Endothelial cell of umbilical vein (primary cell): ENCODE measurements at regions not wholly inside any gene's neighbourhood (a gene's known extent, or its start where the extent isn't known, plus 50 kb on each side); places are given as distances from the start of the nearest gene placed in this dataset.

Experiments used
- BruUV-seq: library from RNA; stranded (reverse); fragments of 400-500 nt; replicated peaks from 2 replicates; lab custom pipeline; 2021; lab: Mats Ljungman, UMichigan
- CTCF ChIA-PET: fragments of 300-600, 350-600 bp; sonication (Branson Sonifier 250); formaldehyde crosslinking; loops from one replicate; lab custom pipeline; 2021; ENCODE audit warnings: antibody characterized with exemption, inconsistent platforms; lab: Charles Lee
- POLR2A ChIA-PET: fragments of 300-600, 350-600 bp; sonication (Branson Sonifier 250); formaldehyde crosslinking; loops from one replicate; lab custom pipeline; 2021; ENCODE audit warnings: antibody characterized with exemption, inconsistent platforms; lab: Charles Lee
- DNase-seq: peaks from one replicate; pipeline ENCODE4 v3.0.0-alpha.2; 2011; ENCODE audit warnings: low read depth, low spot score
- FAIRE-seq: peaks from 2 replicates; lab custom pipeline; 2011; peaks lifted over from hg19 to GRCh38; lab: Jason Lieb, UNC
- H2AFZ ChIP-seq: 2 replicates; pipeline ENCODE4 v1.6.0; 2012; ENCODE audit warnings: low read depth, low read length, control low read depth, inconsistent platforms
- H3K27ac ChIP-seq: 2 replicates; pipeline ENCODE4 v1.5.1; 2011; ENCODE audit warnings: low read depth, mild to moderate bottlenecking, control low read depth, low read length, moderate library complexity; ENCODE audit not compliant: insufficient read depth
- H3K27me3 ChIP-seq, 2 experiments: 2 replicates each; pipeline versions ENCODE4 v1.6.0 to v1.6.1; 2011; ENCODE audit warnings: low read length in 2 of 2, mixed read lengths in 1 of 2; ENCODE audit not compliant: control insufficient read depth in 2 of 2, insufficient read depth in 2 of 2
- H3K36me3 ChIP-seq, 2 experiments: 2 replicates in 1 of 2; 3 replicates in 1 of 2; pipeline ENCODE4 v1.5.1; 2011; ENCODE audit warnings: low read length in 2 of 2, mild to moderate bottlenecking in 1 of 2, moderate library complexity in 1 of 2; ENCODE audit not compliant: control insufficient read depth in 2 of 2, insufficient read depth in 2 of 2; ENCODE audit errors: extremely low read depth in 1 of 2
- H3K4me1 ChIP-seq: 3 replicates; pipeline ENCODE4 v1.5.1; 2011; ENCODE audit warnings: mild to moderate bottlenecking, low read length; ENCODE audit not compliant: control insufficient read depth, insufficient read depth; ENCODE audit errors: extremely low read depth
- H3K4me2 ChIP-seq: 2 replicates; pipeline ENCODE4 v1.6.1; 2011; ENCODE audit warnings: low read length, control low read depth, mixed read lengths; ENCODE audit not compliant: insufficient read depth
- H3K4me3 ChIP-seq, 3 experiments: fragments of 200-600 bp in 1 of 3; sonication (generic), shearing (Covaris generic) in 1 of 3; replicated peaks in 1 of 3; 2 replicates each; pipeline ENCODE4 v1.5.1; 2011 to 2016; ENCODE audit warnings: control low read depth in 3 of 3, low read length in 3 of 3, mild to moderate bottlenecking in 2 of 3, inconsistent platforms in 1 of 3, low read depth in 1 of 3, moderate library complexity in 1 of 3; ENCODE audit not compliant: insufficient read depth in 1 of 3
- H3K79me2 ChIP-seq: 2 replicates; pipeline ENCODE4 v1.6.0; 2012; ENCODE audit warnings: low read length, inconsistent platforms; ENCODE audit not compliant: control insufficient read depth, insufficient read depth
- H3K9ac ChIP-seq: replicated peaks from 2 replicates; pipeline ENCODE3; 2011; ENCODE audit warnings: low read length, control low read depth; ENCODE audit not compliant: insufficient read depth; ENCODE audit errors: extremely low read depth
- H3K9me1 ChIP-seq: replicated peaks from 3 replicates; pipeline ENCODE4 v1.6.0; 2011; ENCODE audit warnings: mild to moderate bottlenecking, low read length; ENCODE audit not compliant: control insufficient read depth, insufficient read depth; ENCODE audit errors: extremely low read depth
- H3K9me3 ChIP-seq: replicated peaks from 2 replicates; pipeline ENCODE4 v1.5.1; 2012; ENCODE audit warnings: low read length, inconsistent platforms; ENCODE audit not compliant: control insufficient read depth, insufficient read depth
- H4K20me1 ChIP-seq: replicated peaks from 2 replicates; pipeline ENCODE3; 2011; ENCODE audit warnings: mild to moderate bottlenecking, low read length; ENCODE audit not compliant: control insufficient read depth, insufficient read depth; ENCODE audit errors: extremely low read depth
- CTCF ChIP-seq, 2 donors: IDR thresholded peaks; 1 replicate in 1 of 2; 2 replicates in 1 of 2; pipeline ENCODE4 v1.5.1; 2011; ENCODE audit warnings: low read length in 2 of 2, mild to moderate bottlenecking in 2 of 2, moderate library complexity in 2 of 2, control low read depth in 1 of 2, inconsistent platforms in 1 of 2, low read depth in 1 of 2; ENCODE audit not compliant: insufficient read depth in 1 of 2; ENCODE audit errors: extremely low read depth in 1 of 2
- EZH2 ChIP-seq: IDR thresholded peaks from 2 replicates; pipeline ENCODE4 v1.6.1; 2012; ENCODE audit warnings: borderline replicate concordance, low read depth, mild to moderate bottlenecking, moderate library complexity, low read length, inconsistent platforms; ENCODE audit not compliant: severe bottlenecking
- FOS ChIP-seq: IDR thresholded peaks from 2 replicates; pipeline ENCODE4 v1.6.1; 2011; ENCODE audit warnings: mild to moderate bottlenecking, low read length, moderate library complexity, borderline replicate concordance; ENCODE audit not compliant: insufficient read depth
- GATA2 ChIP-seq: IDR thresholded peaks from 2 replicates; pipeline ENCODE4 v1.7.0; 2011; ENCODE audit warnings: low read depth, mild to moderate bottlenecking, moderate library complexity, mixed read lengths, low read length; ENCODE audit not compliant: insufficient read length, insufficient read depth
- JUN ChIP-seq: IDR thresholded peaks from 2 replicates; pipeline ENCODE4 v1.6.1; 2011; ENCODE audit warnings: borderline replicate concordance, low read depth; ENCODE audit not compliant: insufficient read length, insufficient read depth
- MAX ChIP-seq: IDR thresholded peaks from 2 replicates; pipeline ENCODE4 v1.6.1; 2011; ENCODE audit not compliant: insufficient read depth, insufficient read length
- MYC ChIP-seq: IDR thresholded peaks from one replicate; pipeline ENCODE4 v1.6.1; 2011; ENCODE audit warnings: mild to moderate bottlenecking, low read depth, low read length
- POLR2A ChIP-seq: IDR thresholded peaks from 2 replicates; pipeline ENCODE4 v1.6.1; 2012; ENCODE audit warnings: low read depth, mild to moderate bottlenecking, control low read depth, low read length
- POLR2AphosphoS5 ChIP-seq: IDR thresholded peaks from 2 replicates; pipeline ENCODE4 v1.6.1; 2012; ENCODE audit warnings: low read depth, mild to moderate bottlenecking, control low read depth, low read length, moderate library complexity; ENCODE audit not compliant: insufficient read depth
- dilution Hi-C: fragments of 300-500 bp; cut with MboI; formaldehyde crosslinking; loops from one replicate; pipeline ENCODE4 v1.15.0; 2019; ENCODE audit warnings: low sequenced_read_pairs; ENCODE audit not compliant: extremely low pct_ligation_motif_present
- intact Hi-C: fragments of 100-400 bp; cut with micrococcal nuclease; formaldehyde crosslinking; loops from one replicate; pipeline ENCODE4 v1.10.0; 2022

DNA sequence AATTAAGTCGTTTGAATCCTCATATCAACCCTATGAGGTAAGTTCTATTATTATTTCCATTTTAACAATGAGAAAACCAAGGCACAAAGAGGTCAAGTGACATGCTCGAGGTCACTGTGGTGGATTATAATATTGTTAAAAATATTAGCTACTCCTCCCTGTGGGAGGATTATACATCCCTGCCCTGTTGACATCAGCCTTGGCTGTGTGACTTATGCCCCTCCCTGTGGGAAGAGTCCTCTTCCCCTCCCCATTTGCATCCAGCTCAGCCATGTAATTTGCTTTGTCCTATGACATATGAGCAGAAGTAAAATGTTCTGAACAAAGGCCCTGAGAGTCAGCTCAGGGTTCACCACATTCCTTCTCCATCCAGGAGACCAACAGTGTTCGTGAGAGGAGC, 152.7 kb upstream of the ZIC3 start:
- Histone ChIP-seq H3K4me1 (no peaks in the 10 kb centered on the region), H3K36me3 (no peaks in the 10 kb centered on the region), H3K9me3 (no peaks in the 10 kb centered on the region), H3K79me2 (no peaks in the 10 kb centered on the region), H3K27me3 (no peaks in the 10 kb centered on the region), H3K4me2 (no peak overlapping the region), H2AFZ (no peak overlapping the region), H3K9ac (no peak overlapping the region), H4K20me1 (no peaks in the 10 kb centered on the region), H3K9me1 (no peaks in the 10 kb centered on the region), H3K4me3 (no peak overlapping the region), H3K27ac (no peak overlapping the region)
- TF ChIP-seq CTCF (IDR thresholded peaks at IDR 0.05; ENCODE audit: extremely low read depth in 1 of 2, insufficient read depth in 1 of 2, low read depth in 1 of 2, low read length in 2 of 2): no peak
- TF ChIP-seq EZH2: no peak
- dilution Hi-C loops (no loop called here), intact Hi-C loops (no loop called here)
- DNase-seq: no peak
- ChIA-PET CTCF (no interaction called here), POLR2A (no interaction called here)
- no TSS peak for BruUV-seq
- no peak for FAIRE-seq

- Histone ChIP-seq H4K20me1 (no peaks in the 10 kb centered on the region), H3K4me1 (no peaks in the 10 kb centered on the region), H3K9me3 (no peaks in the 10 kb centered on the region), H3K27me3 (no peaks in the 10 kb centered on the region), H3K36me3 (no peaks in the 10 kb centered on the region), H3K27ac (no peak overlapping the region), H3K79me2 (no peaks in the 10 kb centered on the region), H3K9ac (no peak overlapping the region), H3K9me1 (no peaks in the 10 kb centered on the region), H3K4me3 (no peak overlapping the region), H2AFZ (no peak overlapping the region), H3K4me2 (no peak overlapping the region)
- CTCF ChIA-PET: no interaction called here
- FAIRE-seq (no peak), DNase-seq (no peak)
- no TSS peak for BruUV-seq
- no peak for TF ChIP-seq MYC
- TF ChIP-seq GATA2: no peak
- TF ChIP-seq POLR2A: no peak
- TF ChIP-seq EZH2: no peak
- TF ChIP-seq JUN: no peak
- TF ChIP-seq MAX: no peak
- no peak for TF ChIP-seq CTCF (IDR thresholded peaks at IDR 0.05; ENCODE audit: extremely low read depth in 1 of 2, insufficient read depth in 1 of 2, low read depth in 1 of 2, low read length in 2 of 2)
- no peak for TF ChIP-seq POLR2AphosphoS5
- no peak for TF ChIP-seq FOS
- dilution Hi-C loops (no loop called here), intact Hi-C loops (no loop called here)
- POLR2A ChIA-PET: no interaction called here
Measured at GRCh38 chrX:137405449-137406140, 160.3 kb upstream of the ZIC3 start.
